ENCODE measurements at regions not wholly inside any gene's neighbourhood (a gene's known extent, or its start where the extent isn't known, plus 50 kb on each side); places are given as distances from the start of the nearest gene placed in this dataset.

GRCh38 chr4:157772907-157773306 is 399.9 kb downstream of the GASK1B start:
- TF ChIP-seq CTCF (IDR thresholded peaks at IDR 0.05; ENCODE audit: insufficient read depth, low read length, poor library complexity, severe bottlenecking) (no peak), EZH2phosphoT487 (conservative IDR thresholded peaks at IDR 0.05; ENCODE audit: low read length) (no peak)

Measured in SU-DHL-6 (cell line).